Neural crest cell (in vitro differentiated cells): ENCODE measurements at regions not wholly inside any gene's neighbourhood (a gene's known extent, or its start where the extent isn't known, plus 50 kb on each side); places are given as distances from the start of the nearest gene placed in this dataset.

Source experiments
- DNase-seq: peaks from one replicate; pipeline ENCODE4 v3.0.0; 2021; ENCODE audit warnings: low read depth, mixed read lengths, low spot score
- H3K27ac Mint-ChIP-seq: one replicate; pipeline ENCODE4 v1.8.0; 2021; ENCODE audit warnings: mild to moderate bottlenecking, mixed read lengths; ENCODE audit not compliant: unreplicated experiment
- H3K27me3 Mint-ChIP-seq: 2 replicates; pipeline ENCODE4 v1.8.0; 2021; ENCODE audit warnings: low read depth, mild to moderate bottlenecking, mixed read lengths
- H3K36me3 Mint-ChIP-seq: 2 replicates; pipeline ENCODE4 v1.8.0; 2021; ENCODE audit warnings: low read depth, mild to moderate bottlenecking, mixed read lengths
- H3K4me1 Mint-ChIP-seq: 2 replicates; pipeline ENCODE4 v1.8.0; 2021; ENCODE audit warnings: mixed read lengths
- H3K4me3 Mint-ChIP-seq: one replicate; pipeline ENCODE4 v1.8.0; 2021; ENCODE audit warnings: mild to moderate bottlenecking, mixed read lengths
- H3K9me3 Mint-ChIP-seq: 2 replicates; pipeline ENCODE4 v1.8.0; 2021; ENCODE audit warnings: mixed read lengths
- TF ChIP-seq, protein P1 (sequence below): fragments of 200-600 bp; sonication (generic); conservative IDR thresholded peaks from 2 replicates; pipeline ENCODE4 v1.5.0; 2021; ENCODE audit warnings: antibody characterized with exemption, mild to moderate bottlenecking

- Mint-ChIP-seq H3K4me3 (no peak overlapping the region), H3K36me3 (no peaks in the 10 kb centered on the region), H3K27ac (no peak overlapping the region), H3K27me3 (peaks cover 2% of the 10 kb centered on the region), H3K9me3 (peaks cover 10% of the 10 kb centered on the region), H3K4me1 (no peaks in the 10 kb centered on the region)
- no peak for DNase-seq
- TF ChIP-seq, protein P1, sequence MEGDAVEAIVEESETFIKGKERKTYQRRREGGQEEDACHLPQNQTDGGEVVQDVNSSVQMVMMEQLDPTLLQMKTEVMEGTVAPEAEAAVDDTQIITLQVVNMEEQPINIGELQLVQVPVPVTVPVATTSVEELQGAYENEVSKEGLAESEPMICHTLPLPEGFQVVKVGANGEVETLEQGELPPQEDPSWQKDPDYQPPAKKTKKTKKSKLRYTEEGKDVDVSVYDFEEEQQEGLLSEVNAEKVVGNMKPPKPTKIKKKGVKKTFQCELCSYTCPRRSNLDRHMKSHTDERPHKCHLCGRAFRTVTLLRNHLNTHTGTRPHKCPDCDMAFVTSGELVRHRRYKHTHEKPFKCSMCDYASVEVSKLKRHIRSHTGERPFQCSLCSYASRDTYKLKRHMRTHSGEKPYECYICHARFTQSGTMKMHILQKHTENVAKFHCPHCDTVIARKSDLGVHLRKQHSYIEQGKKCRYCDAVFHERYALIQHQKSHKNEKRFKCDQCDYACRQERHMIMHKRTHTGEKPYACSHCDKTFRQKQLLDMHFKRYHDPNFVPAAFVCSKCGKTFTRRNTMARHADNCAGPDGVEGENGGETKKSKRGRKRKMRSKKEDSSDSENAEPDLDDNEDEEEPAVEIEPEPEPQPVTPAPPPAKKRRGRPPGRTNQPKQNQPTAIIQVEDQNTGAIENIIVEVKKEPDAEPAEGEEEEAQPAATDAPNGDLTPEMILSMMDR, result no peak
Observed at GRCh38 chr10:27391916-27392315, 112.2 kb upstream of the RAB18 start.

GRCh38 chr10:27391325-27391724 is 112.8 kb upstream of the RAB18 start:
- no peaks in the 10 kb centered on the region for H3K36me3 Mint-ChIP-seq
- peaks cover 2% of the 10 kb centered on the region for H3K27me3 Mint-ChIP-seq
- H3K4me3 Mint-ChIP-seq, result no peak overlapping the region
- no peak overlapping the region for H3K27ac Mint-ChIP-seq
- peaks cover 10% of the 10 kb centered on the region for H3K9me3 Mint-ChIP-seq
- no peaks in the 10 kb centered on the region for H3K4me1 Mint-ChIP-seq
- TF ChIP-seq, protein P1, result no peak
- no peak for DNase-seq

DNA sequence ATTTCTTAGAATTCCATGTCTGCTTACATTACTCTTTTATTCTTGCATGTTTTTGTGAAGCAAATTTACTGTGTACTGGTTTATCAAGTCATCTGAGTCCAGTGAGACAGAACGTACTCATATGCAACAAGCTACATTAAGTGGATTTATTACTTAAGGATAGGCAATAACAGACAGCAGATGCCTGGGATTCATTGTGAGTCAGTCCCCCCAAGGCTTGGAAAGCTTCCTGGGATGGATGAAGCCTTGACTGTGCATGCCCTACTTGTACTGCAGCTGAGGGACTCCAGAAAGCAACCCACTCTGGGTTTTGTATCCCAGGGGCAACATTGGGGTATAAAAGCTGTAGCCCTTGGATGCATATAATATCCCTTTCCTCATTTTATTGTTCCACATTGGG is 113.4 kb upstream of the RAB18 start:
- Mint-ChIP-seq H3K4me1 (no peaks in the 10 kb centered on the region), H3K27me3 (peaks cover 2% of the 10 kb centered on the region), H3K9me3 (peaks cover 10% of the 10 kb centered on the region), H3K27ac (no peak overlapping the region), H3K4me3 (no peak overlapping the region), H3K36me3 (no peaks in the 10 kb centered on the region)
- no peak for DNase-seq
- TF ChIP-seq, protein P1, result no peak

- TF ChIP-seq, protein P1, result no peak
- Mint-ChIP-seq H3K9me3 (peaks cover 8% of the 10 kb centered on the region), H3K4me3 (no peak overlapping the region), H3K27me3 (peaks cover 2% of the 10 kb centered on the region), H3K4me1 (no peaks in the 10 kb centered on the region), H3K27ac (no peak overlapping the region), H3K36me3 (no peaks in the 10 kb centered on the region)
- DNase-seq, result no peak
Observed at GRCh38 chr10:27388761-27389399, 115.2 kb upstream of the RAB18 start.

- Mint-ChIP-seq H3K9me3 (peaks cover 9% of the 10 kb centered on the region), H3K4me1 (no peaks in the 10 kb centered on the region), H3K4me3 (no peak overlapping the region), H3K27ac (no peak overlapping the region), H3K27me3 (no peaks in the 10 kb centered on the region), H3K36me3 (no peaks in the 10 kb centered on the region)
- TF ChIP-seq, protein P1, result no peak
- no peak for DNase-seq
Observed at GRCh38 chr10:27383595-27384542, 120.2 kb upstream of the RAB18 start.
